HCT116 (cell line): ENCODE measurements at regions not wholly inside any gene's neighbourhood (a gene's known extent, or its start where the extent isn't known, plus 50 kb on each side); places are given as distances from the start of the nearest gene placed in this dataset.

ENCODE experiments used
- RAD21 ChIP-seq: IDR thresholded peaks from 2 replicates; pipeline ENCODE4 v1.6.1; 2012; ENCODE audit warnings: low read depth, mild to moderate bottlenecking
- SIN3A ChIP-seq: IDR thresholded peaks from 2 replicates; pipeline ENCODE4 v1.6.1; 2012; ENCODE audit warnings: low read depth
- SP1 ChIP-seq: IDR thresholded peaks from 2 replicates; pipeline ENCODE4 v1.6.1; 2012; ENCODE audit warnings: low read depth
- SRF ChIP-seq: IDR thresholded peaks from 2 replicates; pipeline ENCODE4 v1.6.1; 2012; ENCODE audit warnings: low read depth
- YY1 ChIP-seq: IDR thresholded peaks from 2 replicates; pipeline ENCODE4 v1.6.1; 2011; ENCODE audit warnings: low read length, low read depth, moderate library complexity, mild to moderate bottlenecking; ENCODE audit not compliant: insufficient replicate concordance; ENCODE audit errors: extremely low read depth
- TF ChIP-seq, protein P1 (sequence below), 3 experiments: fragments of 200-600 bp in 1 of 3; sonication (generic) in 1 of 3; IDR thresholded peaks in 2 of 3; conservative IDR thresholded peaks in 1 of 3; 2 replicates each; pipeline ENCODE4 v1.5.1; 2012 to 2017; ENCODE audit warnings: low read depth in 2 of 3, low read length in 2 of 3, antibody characterized with exemption in 1 of 3, borderline replicate concordance in 1 of 3, control low read depth in 1 of 3, mild to moderate bottlenecking in 1 of 3, mixed read lengths in 1 of 3, mixed run types in 1 of 3, moderate library complexity in 1 of 3; ENCODE audit not compliant: insufficient read depth in 1 of 3
- TF ChIP-seq, protein P2 (sequence below): IDR thresholded peaks from 2 replicates; pipeline ENCODE4 v1.6.1; 2012

DNA sequence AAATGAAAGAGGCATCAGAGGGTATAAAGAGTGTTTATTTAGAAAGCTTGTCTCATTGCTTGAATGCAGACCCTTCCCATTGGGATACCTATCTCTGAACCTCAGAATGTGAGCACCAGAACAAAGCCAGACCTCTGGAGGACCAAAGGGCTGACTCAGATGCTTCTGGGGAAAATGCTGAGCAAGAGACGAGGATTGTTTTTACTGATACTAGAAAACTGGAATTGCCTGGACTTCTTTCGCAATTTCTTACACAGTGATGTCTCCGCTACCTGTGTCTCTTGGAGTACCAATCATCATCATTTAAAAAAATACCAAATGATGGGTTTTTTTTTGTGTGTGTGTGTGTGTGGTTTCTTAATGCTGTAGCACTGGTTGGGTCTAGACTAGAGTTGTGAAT lies 55.6 kb upstream of the CCDC85A start:
- no peak for TF ChIP-seq RAD21
- TF ChIP-seq, protein P1, sequence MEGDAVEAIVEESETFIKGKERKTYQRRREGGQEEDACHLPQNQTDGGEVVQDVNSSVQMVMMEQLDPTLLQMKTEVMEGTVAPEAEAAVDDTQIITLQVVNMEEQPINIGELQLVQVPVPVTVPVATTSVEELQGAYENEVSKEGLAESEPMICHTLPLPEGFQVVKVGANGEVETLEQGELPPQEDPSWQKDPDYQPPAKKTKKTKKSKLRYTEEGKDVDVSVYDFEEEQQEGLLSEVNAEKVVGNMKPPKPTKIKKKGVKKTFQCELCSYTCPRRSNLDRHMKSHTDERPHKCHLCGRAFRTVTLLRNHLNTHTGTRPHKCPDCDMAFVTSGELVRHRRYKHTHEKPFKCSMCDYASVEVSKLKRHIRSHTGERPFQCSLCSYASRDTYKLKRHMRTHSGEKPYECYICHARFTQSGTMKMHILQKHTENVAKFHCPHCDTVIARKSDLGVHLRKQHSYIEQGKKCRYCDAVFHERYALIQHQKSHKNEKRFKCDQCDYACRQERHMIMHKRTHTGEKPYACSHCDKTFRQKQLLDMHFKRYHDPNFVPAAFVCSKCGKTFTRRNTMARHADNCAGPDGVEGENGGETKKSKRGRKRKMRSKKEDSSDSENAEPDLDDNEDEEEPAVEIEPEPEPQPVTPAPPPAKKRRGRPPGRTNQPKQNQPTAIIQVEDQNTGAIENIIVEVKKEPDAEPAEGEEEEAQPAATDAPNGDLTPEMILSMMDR (IDR thresholded peaks at IDR 0.05 in 2 of 3, conservative IDR thresholded peaks at IDR 0.05 in 1 of 3; ENCODE audit: borderline replicate concordance in 1 of 3, insufficient read depth in 1 of 3, low read depth in 2 of 3, low read length in 2 of 3) = no peak
- no peak for TF ChIP-seq SP1
- TF ChIP-seq SIN3A = no peak
- TF ChIP-seq SRF = no peak
- TF ChIP-seq YY1 = no peak
- TF ChIP-seq, protein P2, sequence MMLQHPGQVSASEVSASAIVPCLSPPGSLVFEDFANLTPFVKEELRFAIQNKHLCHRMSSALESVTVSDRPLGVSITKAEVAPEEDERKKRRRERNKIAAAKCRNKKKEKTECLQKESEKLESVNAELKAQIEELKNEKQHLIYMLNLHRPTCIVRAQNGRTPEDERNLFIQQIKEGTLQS = no peak
